Posterior cingulate gyrus (tissue), 11 donors: ENCODE measurements at regions not wholly inside any gene's neighbourhood (a gene's known extent, or its start where the extent isn't known, plus 50 kb on each side); places are given as distances from the start of the nearest gene placed in this dataset.

Source experiments
- DNase-seq, 10 donors: peaks; one replicate each; pipeline versions ENCODE4 v3.0.0 to v3.0.0-alpha.2; 2020 to 2021; ENCODE audit warnings: mixed read lengths in 3 of 10
- intact Hi-C: fragments of 100-400 bp; cut with DNase I; formaldehyde crosslinking; loops from one replicate; pipeline ENCODE4 v1.15.1; 2023

GRCh38 chrX:81489987-81490386, 288.1 kb downstream of the SH3BGRL start:
- no peak for DNase-seq
- intact Hi-C loops = no loop called here

DNA sequence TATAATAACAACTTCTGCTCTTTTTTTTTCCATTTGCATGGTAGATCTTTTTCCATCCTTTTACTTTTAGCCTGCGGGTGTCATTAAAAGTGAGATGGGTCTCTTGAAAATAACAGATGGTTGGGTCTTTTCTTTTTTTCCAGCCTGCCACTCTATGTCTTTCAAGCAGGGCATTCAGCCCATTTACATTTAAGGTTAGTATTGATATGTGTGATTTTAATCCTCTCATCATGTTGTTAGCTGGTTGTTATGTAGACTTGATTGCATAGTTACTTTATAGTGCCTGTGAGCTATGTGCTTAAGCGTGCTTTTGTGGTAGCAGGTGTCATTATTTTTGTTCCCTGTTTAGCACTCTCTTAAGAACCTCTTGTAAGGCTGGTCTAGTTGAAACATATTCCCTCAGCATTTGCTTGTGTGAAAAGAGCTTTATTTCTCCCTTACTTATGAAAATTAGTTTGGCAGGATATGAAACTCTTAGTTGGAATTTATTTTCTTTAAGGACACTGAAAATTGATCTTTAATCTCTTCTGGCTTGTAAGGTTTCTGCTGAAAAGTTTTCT, 326.1 kb downstream of the SH3BGRL start:
- intact Hi-C loops = no loop called here
- DNase-seq = no peak

GRCh38 chrX:81537723-81538122, 335.8 kb downstream of the SH3BGRL start:
- intact Hi-C loops = no loop called here

DNA sequence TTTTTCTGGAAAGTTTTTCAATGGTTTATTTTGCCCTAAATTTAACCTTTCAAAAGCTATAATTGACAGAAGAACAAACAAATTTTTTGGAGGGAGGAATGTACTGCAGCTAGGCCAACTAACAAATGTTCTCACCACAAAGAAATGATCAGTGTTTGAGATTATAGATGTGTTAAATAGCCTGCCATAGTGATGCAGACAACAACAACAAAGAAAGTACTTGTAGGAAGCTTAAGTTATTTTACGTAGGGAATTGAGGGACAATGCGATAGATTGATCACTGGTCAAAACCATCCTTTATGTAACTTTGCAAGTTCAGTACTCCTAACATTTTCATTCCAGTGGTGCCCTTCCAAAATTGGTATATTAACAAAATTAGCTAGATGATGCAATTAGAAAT, 340.4 kb downstream of the SH3BGRL start:
- DNase-seq = no peak
- intact Hi-C loops = no loop called here

More at GRCh38 chrX:81537723-81538122, 335.8 kb downstream of the SH3BGRL start:
- peak in 8 of 10 donors; percentile 14 to 87 (median 46) for DNase-seq

GRCh38 chrX:81556880-81557279, 355.0 kb downstream of the SH3BGRL start:
- no peak for DNase-seq
- intact Hi-C loops = no loop called here

- intact Hi-C loops = no loop called here
- DNase-seq = peak in 1 of 10 donors; percentile 62
These were observed 362.9 kb downstream of the SH3BGRL start for GRCh38 chrX:81564851-81565250.

DNA sequence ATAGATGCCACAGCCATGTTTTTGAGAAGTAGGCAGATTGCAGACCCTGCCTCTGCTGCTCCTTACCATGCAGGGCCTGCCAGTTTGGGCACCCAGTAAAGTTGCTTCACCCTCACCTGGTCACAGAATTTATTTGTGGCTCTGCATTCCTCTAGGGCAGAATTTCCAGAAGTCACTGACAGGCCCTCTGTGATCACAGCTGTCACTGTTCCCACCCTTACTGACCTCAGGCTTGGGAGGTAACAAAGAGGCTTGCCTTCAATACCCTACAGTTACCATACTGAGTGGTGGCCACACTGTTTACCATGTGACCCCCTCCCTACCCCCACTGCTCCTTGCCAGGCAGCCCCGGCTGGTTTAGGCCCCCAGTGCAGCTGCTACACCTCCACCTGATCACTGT, 375.1 kb downstream of the SH3BGRL start:
- intact Hi-C loops = no loop called here
- DNase-seq = no peak

DNA sequence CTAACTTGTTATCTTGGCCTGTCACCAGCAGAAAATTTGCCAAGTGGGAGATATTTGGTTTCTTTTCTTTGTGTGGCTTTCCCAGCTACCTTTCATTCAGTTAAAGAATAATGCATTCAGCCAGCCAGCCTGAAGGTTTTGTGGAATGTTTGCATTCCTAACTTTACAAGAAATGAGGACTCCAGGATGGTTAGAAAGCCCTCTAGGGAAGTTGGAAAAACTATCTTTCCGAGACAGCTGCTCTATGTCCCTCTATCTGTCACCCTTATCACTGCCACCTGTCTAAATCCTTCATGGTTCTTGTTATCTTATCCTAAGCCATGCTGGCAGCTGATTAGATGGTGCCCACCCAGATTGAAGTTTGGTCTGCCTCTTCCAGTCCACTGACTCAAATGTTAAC, 384.2 kb downstream of the SH3BGRL start:
- DNase-seq = no peak

DNA sequence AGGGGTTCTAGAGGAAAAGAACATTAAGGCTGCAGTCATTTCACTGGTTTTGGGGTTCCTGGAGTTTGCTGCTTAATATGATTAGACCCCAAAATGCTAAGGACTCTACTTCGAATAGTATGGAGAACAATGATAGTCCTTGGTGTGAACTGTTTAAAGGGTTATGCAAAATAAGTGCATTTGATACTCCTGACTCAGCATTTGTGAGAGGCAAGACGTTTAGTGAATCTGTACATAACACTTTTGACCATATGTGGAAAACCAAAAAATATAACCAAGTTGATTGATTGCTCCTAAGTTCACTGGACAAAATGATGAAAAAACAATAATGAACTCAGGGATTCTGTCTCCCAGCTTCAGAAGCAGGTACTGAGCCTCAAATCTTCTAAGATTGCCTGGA, 414.1 kb downstream of the SH3BGRL start:
- intact Hi-C loops = no loop called here
- DNase-seq = no peak

More for the DNA sequence above, 384.2 kb downstream of the SH3BGRL start:
- intact Hi-C loops = no loop called here

DNA sequence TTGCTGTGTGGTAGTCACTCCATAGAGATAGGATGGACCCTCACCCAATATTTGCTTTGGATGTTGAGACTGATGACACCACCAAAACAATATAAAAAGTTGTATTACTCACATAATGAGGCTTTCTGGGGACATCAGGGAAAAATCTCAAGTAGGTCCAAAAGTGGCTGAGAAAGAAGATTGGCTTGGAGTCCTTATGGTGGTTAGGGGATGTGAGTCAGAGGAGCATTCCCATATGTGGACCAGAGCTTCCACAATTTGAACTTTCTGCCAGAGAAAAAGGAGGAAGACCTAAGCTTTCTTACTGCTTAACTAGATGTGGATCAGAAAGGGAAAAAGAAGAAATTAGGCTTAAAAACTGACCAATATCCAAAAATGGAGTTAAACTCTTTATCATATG, 460.5 kb downstream of the SH3BGRL start:
- DNase-seq = no peak
- intact Hi-C loops = no loop called here

- intact Hi-C loops = no loop called here
- no peak for DNase-seq
These were observed 506.6 kb downstream of the SH3BGRL start for GRCh38 chrX:81708487-81708886.

DNA sequence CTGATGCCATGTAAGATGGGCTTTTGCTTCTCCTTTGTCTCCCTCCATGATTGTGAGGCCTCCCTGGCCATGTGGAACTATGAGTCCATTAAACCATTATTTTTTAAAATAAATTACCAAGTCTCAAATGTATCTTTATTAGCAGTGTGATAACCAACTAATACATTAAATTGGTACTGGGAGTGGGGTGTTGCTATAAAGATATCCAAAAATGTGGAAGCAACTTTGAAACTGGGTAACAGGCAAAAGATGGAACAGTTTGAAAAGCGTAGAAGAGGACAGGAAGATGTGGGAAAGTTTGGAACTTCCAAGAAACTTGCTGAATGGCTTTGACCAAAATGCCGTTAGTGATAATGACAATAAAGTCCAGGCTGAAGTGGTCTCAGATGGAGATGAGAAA, 526.7 kb downstream of the SH3BGRL start:
- no peak for DNase-seq
- intact Hi-C loops = no loop called here

DNA sequence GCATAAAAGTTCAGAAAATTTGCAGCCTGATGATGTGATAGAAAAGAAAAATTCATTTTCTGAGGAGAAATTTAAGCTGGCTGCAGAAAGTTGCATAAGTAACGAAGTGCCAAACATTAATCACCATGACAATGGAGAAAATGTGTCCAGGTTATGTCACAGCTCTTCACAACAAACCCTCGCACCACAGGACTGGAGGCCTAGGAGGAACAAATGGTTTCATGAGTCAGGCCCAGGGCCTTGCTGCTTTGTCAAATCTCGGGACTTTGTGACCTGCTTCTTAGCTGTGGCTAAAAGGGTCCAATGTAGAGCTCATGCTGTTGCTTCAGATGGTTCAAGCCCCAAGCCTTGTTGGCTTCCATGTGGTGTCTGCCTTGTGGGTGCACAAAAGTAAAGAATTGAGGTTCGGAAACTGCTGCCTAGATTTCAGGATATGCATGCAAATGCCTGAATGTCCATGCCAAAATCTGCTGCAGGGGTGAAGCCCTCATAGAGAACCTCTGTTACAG, 527.4 kb downstream of the SH3BGRL start:
- peak in 1 of 10 donors; percentile 18 for DNase-seq
- intact Hi-C loops = no loop called here

DNA sequence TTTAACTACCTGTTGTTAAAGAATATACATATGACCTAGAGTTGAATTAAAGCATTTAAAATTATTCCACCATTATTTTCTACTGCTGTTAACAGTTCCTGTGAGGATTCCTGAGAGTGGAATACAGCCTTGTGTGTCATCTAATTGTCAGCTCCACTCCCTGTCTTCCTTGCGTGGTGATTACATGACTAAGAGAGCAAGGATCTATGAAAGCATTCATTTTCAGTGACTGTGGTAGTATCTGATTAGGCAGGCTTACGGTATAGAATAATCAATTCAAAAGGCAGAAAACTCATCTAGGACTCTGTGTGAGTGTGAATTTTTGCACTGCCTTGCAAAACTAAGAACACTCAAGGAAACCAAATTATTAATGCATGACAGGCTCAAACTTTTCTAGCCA, 577.8 kb downstream of the SH3BGRL start:
- no peak for DNase-seq

DNA sequence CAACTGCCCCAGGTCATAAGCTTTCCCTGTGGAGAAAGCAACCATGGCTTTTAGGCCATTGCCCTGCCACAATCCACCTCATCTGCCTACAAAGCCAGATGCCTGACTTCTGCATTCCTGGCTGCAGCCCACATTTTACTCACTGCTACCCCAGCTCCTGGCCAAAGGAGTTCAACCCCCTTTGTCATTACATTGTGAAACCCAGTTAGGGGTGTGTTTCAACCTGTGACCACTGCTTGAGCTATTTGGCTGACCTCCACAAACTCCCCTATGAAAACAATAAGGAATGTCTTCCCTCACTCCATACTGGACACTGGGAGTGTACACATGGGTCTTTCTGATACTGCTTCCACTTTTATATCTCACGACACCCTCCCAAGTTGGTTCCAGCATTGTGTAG, 589.2 kb downstream of the SH3BGRL start:
- no peak for DNase-seq
- intact Hi-C loops = no loop called here

More for the DNA sequence above, 577.8 kb downstream of the SH3BGRL start:
- intact Hi-C loops = no loop called here
